Small intestine (tissue), 7 donors: ENCODE measurements at regions not wholly inside any gene's neighbourhood (a gene's known extent, or its start where the extent isn't known, plus 50 kb on each side); places are given as distances from the start of the nearest gene placed in this dataset.
A peak's percentile ranks its signal among the peaks of the same experiment; 100 is the strongest.

ENCODE experiments used
- DNase-seq, 2 donors: peaks; one replicate each; pipeline versions ENCODE4 v3.0.0 to v3.0.0-alpha.2; 2013
- FAIRE-seq: peaks from 2 replicates; lab custom pipeline; 2012; peaks lifted over from hg19 to GRCh38; lab: Jason Lieb, UNC
- H3K27ac ChIP-seq, 3 donors: one replicate each; pipeline ENCODE4 v1.5.1; 2013; ENCODE audit warnings: low read length in 2 of 3, mild to moderate bottlenecking in 2 of 3, control low read depth in 1 of 3, inconsistent platforms in 1 of 3, low read depth in 1 of 3, moderate library complexity in 1 of 3
- H3K27me3 ChIP-seq, 3 donors: one replicate each; pipeline ENCODE4 v1.6.1; 2013; ENCODE audit warnings: low read length in 3 of 3, inconsistent platforms in 1 of 3; ENCODE audit not compliant: control insufficient read depth in 3 of 3, insufficient read depth in 3 of 3
- H3K36me3 ChIP-seq, 3 donors: one replicate each; pipeline ENCODE4 v1.6.1; 2013; ENCODE audit warnings: low read length in 3 of 3, inconsistent platforms in 1 of 3, low read depth in 1 of 3, mild to moderate bottlenecking in 1 of 3, moderate library complexity in 1 of 3; ENCODE audit not compliant: control insufficient read depth in 3 of 3, insufficient read depth in 2 of 3
- H3K4me1 ChIP-seq, 3 donors: one replicate each; pipeline ENCODE4 v1.6.1; 2013; ENCODE audit warnings: low read length in 2 of 3, inconsistent platforms in 1 of 3, low read depth in 1 of 3, mild to moderate bottlenecking in 1 of 3, moderate library complexity in 1 of 3; ENCODE audit not compliant: control insufficient read depth in 3 of 3, insufficient read depth in 2 of 3
- H3K4me3 ChIP-seq, 3 donors: one replicate each; pipeline ENCODE4 v1.5.1; 2013; ENCODE audit warnings: low read length in 3 of 3, control low read depth in 1 of 3, inconsistent platforms in 1 of 3, low read depth in 1 of 3, mild to moderate bottlenecking in 1 of 3, moderate library complexity in 1 of 3
- H3K9me3 ChIP-seq, 2 donors: one replicate each; pipeline ENCODE4 v1.6.1; 2013; ENCODE audit warnings: low read depth in 1 of 2, low read length in 1 of 2; ENCODE audit not compliant: control insufficient read depth in 2 of 2, insufficient read depth in 1 of 2
- WGBS, 3 donors: extraction: QIAGEN DNeasy Blood & Tissue Kit; methylation state at CpG; one replicate each; pipeline ENCODE4 v1.1.7; 2013; 5-methylcytosine and 5-hydroxymethylcytosine counted together
- donor health status: healthy with polysubstance abuse.
- donor health status: control.
- donor health status: control.
- donor health status: Bipolar disorder and iron deficiency.
- donor health status: healthy.

DNA sequence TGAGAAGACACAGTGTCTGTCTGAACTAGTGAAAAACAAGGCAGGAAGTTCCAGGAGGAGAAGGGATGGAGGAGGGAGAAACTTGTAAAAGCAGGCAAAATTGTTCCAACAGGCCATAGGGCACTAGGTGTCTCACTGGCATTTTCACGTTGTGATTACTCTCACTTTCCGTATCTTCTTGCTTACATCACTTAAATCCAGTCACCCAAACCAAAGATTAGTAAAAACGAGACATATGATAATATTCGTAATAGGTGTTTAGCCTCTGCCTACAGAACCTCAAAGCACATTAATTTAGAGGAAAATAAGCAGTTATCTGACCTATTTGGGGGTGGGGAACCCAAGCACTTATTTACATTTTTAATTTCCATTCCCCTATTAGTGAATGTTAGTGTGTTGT is 78.3 kb downstream of the POU3F3 start:
- H3K27me3 ChIP-seq = peaks cover 0 to 3% (median 2%) of the 10 kb centered on the region in 3 donors
- FAIRE-seq (no peak), DNase-seq (no peak)
- H3K9me3 ChIP-seq = no peaks in the 10 kb centered on the region
- H3K4me1 ChIP-seq = no peaks in the 10 kb centered on the region
- H3K27ac ChIP-seq = no peak overlapping the region
- H3K36me3 ChIP-seq = no peaks in the 10 kb centered on the region
- WGBS, 3 donors = 62 to 78% (median 69%) methylated on average over 4 of the region's 4 CpGs
- no peak overlapping the region for H3K4me3 ChIP-seq

DNA sequence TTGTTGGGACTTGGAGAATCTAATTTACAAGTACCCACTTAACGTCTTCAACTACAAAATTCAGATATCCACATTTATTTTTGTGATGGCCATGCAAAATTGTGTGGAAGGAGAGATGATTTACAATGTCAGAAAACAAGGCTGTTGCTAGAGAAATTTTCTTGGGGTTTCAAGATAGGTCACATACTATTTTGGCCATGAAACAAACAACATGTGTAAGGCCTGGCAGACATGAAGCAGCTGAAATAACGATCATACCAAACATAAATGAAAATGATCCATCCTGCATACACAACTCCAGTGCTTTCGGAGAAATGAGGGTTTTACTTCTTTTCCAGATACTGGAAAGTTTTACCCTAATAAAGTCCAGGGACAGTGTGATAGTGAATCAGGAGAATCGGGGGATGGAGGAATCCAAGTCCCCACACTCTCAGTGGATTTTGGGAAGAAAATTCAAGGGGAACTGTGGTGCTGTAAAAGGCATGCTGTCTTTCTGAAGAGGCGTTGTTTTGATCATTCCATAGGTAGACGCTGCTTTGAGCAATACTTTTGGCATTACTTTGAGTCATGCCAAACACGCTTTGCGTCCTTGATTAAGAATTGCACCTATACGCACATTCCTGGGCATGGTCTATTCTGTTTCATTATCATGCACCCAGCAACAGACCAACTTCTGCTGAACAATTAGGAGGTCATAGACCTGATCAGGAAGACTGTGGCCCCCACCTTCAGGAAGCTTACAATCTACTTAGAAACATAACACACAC is 79.4 kb downstream of the POU3F3 start:
- H3K4me3 ChIP-seq = no peak overlapping the region
- WGBS, 3 donors = 83 to 89% (median 88%) methylated on average over 9 of the region's 9 CpGs

DNA sequence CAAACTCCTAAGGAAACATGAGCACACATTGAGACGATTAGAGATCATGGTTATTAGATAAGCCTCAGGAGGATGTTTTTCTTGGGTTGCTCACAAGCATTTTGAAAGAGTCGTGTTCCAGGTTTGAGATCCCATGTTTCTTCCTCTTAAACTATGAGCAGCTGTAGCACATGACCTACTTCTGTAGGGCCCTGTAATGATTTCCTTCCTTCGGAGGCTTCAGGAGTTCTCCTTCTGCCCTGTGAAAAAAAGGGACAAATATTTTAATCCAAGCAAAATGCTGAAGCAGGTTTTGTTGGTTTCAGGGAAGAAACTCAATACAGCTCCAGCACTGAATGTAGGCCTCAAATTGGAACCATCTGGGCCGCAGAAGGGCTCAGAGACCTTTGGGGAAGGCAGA is 82.6 kb downstream of the POU3F3 start:
- Histone ChIP-seq H3K9me3 (no peaks in the 10 kb centered on the region), H3K4me1 (peaks cover 0 to 5% (median 0%) of the 10 kb centered on the region in 3 donors), H3K27me3 (no peaks in the 10 kb centered on the region), H3K36me3 (no peaks in the 10 kb centered on the region), H3K27ac (no peak overlapping the region), H3K4me3 (no peak overlapping the region)
- FAIRE-seq (no peak), DNase-seq (no peak)
- 63 to 81% (median 76%) methylated on average over 4 of the region's 4 CpGs for WGBS, 3 donors

More for the DNA sequence above, 79.4 kb downstream of the POU3F3 start:
- no peak for DNase-seq
- no peaks in the 10 kb centered on the region for H3K4me1 ChIP-seq
- H3K27me3 ChIP-seq = peaks cover 0 to 3% (median 0%) of the 10 kb centered on the region in 3 donors
- no peak for FAIRE-seq
- no peaks in the 10 kb centered on the region for H3K9me3 ChIP-seq
- no peak overlapping the region for H3K27ac ChIP-seq
- H3K36me3 ChIP-seq = no peaks in the 10 kb centered on the region

DNA sequence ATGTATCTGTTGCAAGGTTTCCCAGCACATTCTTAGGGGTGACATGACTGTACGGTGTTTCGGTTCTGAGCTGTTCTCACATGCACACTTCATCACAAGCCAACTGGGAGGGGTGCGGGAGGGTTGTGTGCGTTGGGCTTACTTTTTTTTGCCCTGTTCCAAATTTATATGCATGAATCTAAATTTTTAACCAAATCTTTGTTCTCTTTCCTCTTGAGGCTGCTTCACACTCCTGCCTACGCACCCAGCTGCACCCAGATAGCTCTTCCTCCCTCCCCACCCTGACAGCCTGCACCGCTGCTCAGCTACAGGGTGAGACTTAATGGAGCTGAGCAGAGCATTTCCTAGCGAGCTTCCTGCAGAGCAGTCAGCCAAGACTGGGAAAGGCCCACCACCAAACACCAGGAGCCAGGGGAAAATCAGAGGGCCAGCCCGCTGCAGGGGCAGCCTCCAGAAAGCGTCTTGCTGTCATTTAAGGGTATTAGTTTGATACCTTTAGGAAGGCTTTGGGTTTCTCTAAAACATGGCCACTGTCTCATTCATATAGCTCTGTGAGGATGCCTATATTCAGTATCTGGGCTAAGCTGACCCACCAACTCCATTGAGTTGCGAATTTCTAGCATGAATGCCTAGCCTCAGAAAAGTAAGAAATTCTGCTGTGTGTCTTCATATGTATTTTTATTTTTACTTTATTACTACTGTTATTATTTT is 84.5 kb downstream of the POU3F3 start:
- H3K27me3 ChIP-seq = no peaks in the 10 kb centered on the region
- DNase-seq (no peak), FAIRE-seq (no peak)
- no peaks in the 10 kb centered on the region for H3K36me3 ChIP-seq
- no peaks in the 10 kb centered on the region for H3K9me3 ChIP-seq
- no peak overlapping the region for H3K4me3 ChIP-seq
- 73 to 87% (median 74%) methylated on average over 10 of the region's 10 CpGs for WGBS, 3 donors
- H3K4me1 ChIP-seq = peaks cover 0 to 5% (median 0%) of the 10 kb centered on the region in 3 donors
- H3K27ac ChIP-seq = no peak overlapping the region

DNA sequence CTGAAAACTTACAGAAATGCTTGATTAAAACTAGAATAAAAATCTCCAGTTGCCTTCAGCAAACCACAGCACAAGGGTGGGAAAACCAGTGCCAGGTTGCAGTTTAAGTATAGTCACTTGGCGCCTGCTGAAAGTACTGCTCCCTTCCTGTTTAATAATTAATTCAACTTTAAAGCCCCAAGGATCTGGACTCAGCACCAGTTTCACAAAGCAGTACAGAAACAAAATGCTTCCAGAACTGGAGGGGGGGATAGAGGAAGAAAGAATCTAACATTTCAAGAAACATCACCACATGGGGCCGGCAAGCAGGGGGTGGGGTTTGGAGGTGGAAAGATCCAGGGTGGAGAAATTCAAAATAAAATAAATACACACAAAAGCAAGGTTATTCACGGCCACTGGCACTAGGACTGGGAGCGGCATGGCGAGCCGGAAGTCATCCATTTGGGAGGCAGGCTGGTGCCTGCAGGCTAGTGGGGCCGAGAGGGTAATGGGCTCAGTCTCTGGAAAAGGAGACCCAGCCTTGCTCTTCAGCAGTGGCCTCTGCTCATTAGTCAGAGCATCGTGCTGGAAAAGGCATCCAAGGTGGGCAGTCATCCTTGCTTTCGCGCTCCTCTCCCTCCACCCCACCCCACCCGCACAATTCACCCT is 85.8 kb downstream of the POU3F3 start:
- Histone ChIP-seq H3K36me3 (no peaks in the 10 kb centered on the region), H3K27me3 (no peaks in the 10 kb centered on the region), H3K9me3 (no peaks in the 10 kb centered on the region), H3K4me1 (peaks cover 0 to 5% (median 0%) of the 10 kb centered on the region in 3 donors), H3K4me3 (peak overlapping the region in 1 of 3 donors; percentile 16), H3K27ac (no peak overlapping the region)
- FAIRE-seq = no peak
- peak; percentile 44 to 67 for DNase-seq
- WGBS, 3 donors = 41 to 58% (median 46%) methylated on average over 11 of the region's 11 CpGs

DNA sequence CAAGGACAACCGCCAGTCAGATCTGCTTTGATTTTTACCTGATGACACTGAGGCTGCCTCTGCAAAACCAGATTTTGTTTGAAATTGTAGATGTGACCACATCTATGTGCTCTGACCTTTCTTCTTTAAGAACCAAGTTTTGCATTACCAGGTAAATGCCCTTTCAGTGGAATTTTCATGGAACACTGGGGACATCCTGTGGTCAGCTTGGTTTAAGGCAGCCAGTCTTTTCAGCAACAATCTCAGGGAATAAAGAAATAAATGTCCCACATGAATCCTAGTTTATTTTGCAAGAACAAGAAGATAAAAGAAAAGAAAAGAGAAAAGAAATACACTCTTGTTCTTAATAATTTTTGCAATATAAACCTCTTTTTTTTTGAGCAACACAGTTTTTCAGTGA is 90.6 kb downstream of the POU3F3 start:
- 40 to 69% (median 55%) methylated on average over 1 of the region's 1 CpG for WGBS, 3 donors
- Histone ChIP-seq H3K4me3 (no peak overlapping the region), H3K36me3 (no peaks in the 10 kb centered on the region), H3K27me3 (peaks cover 0 to 14% (median 5%) of the 10 kb centered on the region in 3 donors), H3K27ac (no peak overlapping the region), H3K4me1 (peaks cover 0 to under 1% (median 0%) of the 10 kb centered on the region in 3 donors), H3K9me3 (no peaks in the 10 kb centered on the region)
- DNase-seq (peak; percentile 58 to 63), FAIRE-seq (no peak)

DNA sequence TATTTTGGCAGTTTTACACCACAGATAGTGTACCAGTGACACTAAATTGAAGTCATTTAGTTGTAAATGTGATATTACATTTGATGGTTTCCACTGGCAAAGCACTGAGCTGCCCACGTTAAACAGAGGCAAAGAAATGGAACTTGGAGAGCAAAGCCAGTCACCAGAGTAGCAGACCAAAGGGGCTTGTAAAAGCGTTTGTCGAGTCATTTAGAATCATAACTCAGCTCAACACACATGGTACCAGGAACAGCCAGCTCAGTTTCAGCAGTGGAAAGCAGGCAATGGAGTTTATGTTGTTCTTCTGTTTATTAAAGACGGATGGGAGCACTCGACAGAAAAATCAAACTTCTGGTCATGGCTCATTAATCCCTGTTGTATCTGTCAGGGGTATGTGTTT is 91.2 kb downstream of the POU3F3 start:
- H3K4me1 ChIP-seq = no peaks in the 10 kb centered on the region
- DNase-seq (no peak), FAIRE-seq (no peak)
- H3K4me3 ChIP-seq = no peak overlapping the region
- H3K27me3 ChIP-seq = peaks cover 0 to 14% (median 5%) of the 10 kb centered on the region in 3 donors
- no peak overlapping the region for H3K27ac ChIP-seq
- no peaks in the 10 kb centered on the region for H3K36me3 ChIP-seq
- H3K9me3 ChIP-seq = no peaks in the 10 kb centered on the region
- WGBS, 3 donors = 50 to 74% (median 57%) methylated on average over 5 of the region's 5 CpGs

DNA sequence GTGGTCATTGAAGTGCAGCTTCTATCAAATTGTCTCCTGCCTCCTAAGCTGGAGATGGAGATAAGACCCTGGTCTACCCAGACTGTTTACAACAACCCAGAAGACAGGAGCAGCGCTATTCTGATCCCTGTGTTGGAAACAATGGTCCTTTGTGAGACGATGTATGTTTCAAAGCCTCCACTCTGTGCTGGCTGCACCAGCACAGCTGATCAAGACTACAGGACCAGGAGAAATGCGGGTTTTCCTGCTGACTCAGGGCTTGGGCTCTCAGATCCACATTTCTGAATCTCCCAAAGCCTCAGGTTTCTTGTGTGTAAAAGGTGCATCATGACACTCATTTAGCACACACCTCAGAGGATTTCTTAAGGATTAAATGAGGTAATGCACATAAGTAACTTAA is 92.0 kb downstream of the POU3F3 start:
- Histone ChIP-seq H3K36me3 (no peaks in the 10 kb centered on the region), H3K4me3 (no peak overlapping the region), H3K9me3 (no peaks in the 10 kb centered on the region), H3K4me1 (no peaks in the 10 kb centered on the region), H3K27me3 (peaks cover 0 to 14% (median 5%) of the 10 kb centered on the region in 3 donors), H3K27ac (no peak overlapping the region)
- no peak for FAIRE-seq
- WGBS, 3 donors = 21 to 48% (median 29%) methylated on average over 3 of the region's 3 CpGs
- no peak for DNase-seq
